Germinal center (tissue), 1 donor: ENCODE measurements at regions not wholly inside any gene's neighbourhood (a gene's known extent, or its start where the extent isn't known, plus 50 kb on each side); places are given as distances from the start of the nearest gene placed in this dataset.
"Not testable (repeated sequence)": the region's sequence is repeated elsewhere in the genome, so short reads cannot be mapped to it uniquely, and the experiment has no call there.

ENCODE experiments used
- DNase-seq: peaks from one replicate; pipeline ENCODE4 v3.0.0; 2012; ENCODE audit warnings: mixed read lengths, low spot score

DNA sequence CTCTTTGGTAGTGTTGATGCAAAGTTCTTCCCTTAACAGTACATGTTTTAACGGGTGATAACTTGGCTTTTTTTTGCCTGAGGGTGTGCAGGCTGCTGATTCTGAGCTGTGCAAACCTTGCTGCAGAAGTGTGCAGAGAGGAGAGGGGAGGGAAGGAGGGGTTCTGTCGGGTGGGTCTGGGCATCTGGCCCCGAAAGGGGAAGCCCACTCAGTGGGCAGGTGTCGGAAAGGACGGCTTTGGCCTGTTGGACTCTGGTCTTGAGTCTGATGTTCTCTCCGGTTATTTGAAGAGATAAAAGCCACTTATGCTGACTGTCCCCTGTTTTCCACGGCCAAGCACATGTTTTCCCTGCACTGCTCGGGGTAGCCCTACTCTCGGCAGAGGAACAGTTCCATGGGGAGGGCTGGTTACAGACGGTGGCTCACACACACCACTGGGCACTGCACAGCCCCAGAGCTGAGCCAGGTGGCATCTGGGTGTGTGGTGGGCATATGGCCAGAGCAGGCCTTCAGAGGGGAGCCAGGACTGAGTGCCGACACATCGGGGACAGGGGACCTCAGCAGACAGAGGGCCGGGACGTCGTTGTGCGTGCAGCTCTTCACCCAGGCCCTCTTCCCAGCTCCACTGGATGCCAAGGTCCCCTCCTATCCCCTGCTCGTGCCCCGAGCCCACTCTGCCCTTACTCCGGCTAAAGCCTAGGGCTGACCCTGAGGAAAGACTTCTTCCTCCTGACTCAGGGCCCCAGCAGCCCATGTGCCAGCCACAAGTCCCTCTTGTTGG, 93.2 kb downstream of the TEX29 start:
- no peak for DNase-seq

DNA sequence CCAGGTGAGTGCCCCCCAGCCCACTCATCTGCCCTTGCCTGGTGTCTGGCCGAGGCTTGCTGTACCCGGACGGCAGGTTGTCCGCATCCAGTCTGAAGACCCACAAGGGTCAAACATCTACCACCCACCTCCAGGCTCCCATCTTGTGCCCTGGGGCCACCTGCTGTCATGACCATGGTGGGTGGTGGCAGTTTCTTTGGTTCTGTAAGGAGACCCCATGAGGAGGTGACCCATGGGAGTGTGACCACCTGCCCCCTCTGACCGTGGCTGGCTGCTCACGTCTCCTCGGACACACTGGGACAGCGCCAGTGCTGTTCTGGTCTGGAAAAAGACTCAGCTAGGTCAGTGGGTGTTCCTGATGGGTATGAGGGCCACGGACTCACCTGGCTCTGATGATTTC, 93.9 kb downstream of the TEX29 start:
- DNase-seq, result no peak

DNA sequence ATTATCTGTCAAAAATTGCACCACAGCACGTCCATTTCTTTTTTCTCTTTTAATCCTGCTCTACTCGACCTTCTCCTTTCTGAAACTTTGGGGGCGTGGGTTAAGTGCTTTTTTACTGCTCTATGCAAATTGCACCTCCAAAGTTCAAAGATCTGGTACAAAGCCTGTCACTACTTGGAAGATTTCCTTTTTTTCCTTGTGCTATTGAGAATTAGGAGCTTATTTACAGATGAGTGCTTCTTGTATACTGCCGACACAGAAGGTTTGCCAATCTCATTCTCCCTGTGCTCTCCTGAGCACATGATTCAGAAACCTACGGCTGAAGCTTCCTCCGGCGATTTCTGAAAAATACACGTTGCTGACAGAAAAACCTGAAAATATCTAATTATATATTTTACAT, 94.8 kb downstream of the TEX29 start:
- DNase-seq, result no peak

DNA sequence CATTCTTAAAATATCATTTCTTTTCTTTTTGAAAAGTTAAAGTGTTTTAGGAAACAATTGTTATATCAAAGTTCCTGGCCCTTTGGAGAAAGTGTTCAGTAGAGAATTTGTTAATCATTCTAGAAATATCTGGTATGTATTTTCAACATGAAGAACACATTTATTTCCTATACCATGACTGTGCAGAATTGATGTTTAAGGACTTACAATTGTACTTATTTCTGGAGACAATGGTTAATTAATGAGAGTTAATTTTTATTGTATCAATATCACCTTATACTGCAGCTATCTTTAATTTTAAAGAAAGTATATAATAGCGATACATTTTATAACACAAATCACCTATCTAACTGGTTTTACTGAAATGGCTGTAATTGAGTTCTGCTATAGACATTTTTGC, 95.3 kb downstream of the TEX29 start:
- no peak for DNase-seq

DNA sequence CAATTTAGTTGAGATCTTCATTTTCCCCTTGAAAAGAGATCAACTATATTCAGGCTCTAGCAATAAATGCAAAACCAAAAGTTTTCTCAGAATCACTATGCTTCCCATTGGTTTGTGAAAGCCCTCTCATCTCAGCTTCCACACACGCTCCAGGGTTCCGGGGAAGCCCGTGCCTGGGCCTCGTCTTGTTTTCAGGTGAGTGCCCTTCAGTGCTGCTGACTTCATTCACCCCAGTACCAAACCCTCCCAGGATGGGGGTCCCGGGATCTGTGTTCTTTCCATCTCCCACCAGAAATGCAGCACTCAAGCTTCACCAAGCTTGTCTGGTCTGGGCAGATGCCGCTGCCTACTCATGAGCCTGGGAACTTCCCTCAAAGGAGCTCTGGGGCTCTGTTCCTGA, 97.7 kb downstream of the TEX29 start:
- DNase-seq, result no peak

DNA sequence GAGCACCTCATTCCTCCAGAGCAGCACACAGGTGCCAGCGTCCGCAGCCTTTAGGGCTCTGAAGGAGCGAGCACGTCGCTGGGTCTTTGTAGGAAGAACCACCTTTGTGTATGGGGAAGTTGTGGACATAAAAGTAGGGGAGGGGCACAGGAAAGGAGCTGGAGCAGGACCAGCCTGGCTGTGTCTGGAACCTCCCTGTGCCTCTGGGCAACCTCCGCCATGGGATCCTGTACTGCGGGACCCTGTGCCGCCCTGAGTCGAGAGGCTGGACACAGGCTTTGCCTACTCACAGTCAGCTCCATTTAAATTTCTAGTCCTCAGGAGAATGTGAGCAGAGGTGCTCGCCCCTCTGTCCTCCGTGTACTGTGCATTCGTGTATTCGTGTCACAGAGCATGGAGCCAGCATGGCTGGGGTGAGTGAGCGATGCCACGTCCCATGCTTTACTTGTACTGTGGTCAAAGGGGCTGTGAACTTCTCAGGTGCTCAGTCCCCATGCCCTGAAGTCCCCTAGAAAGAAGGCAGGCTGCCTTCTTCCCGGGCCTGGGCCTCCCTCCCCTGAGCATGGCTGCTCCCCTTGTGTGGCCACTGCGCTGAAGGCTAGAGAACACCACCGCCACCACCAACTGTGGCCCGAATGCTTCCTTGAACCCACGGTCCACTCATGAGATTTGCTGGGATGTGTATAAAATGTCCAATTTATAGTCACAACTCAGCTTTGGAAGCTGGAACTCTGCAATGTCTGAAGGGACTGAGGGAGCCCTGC, 99.9 kb downstream of the TEX29 start:
- DNase-seq, result no peak

DNA sequence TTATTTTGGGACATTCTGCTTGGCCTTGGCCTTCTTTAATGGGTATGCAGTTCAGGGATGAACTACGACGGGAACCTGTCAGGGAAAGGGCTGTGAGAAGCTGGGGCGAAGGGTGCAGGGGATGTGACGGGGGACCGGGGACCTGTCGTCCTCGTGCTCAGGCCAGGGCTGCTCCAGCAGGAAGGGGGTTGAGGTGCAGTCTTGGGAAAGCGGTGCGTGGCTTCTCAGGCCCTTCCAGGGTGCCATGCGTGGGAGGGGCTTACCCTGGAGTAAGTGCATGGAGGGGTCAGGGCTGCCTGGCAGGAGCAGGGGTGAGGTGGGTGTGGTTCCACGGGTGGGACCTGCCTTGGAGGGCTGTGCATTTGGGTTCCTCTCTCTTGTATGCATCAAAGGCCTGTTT, 100.8 kb downstream of the TEX29 start:
- DNase-seq, result no peak

DNA sequence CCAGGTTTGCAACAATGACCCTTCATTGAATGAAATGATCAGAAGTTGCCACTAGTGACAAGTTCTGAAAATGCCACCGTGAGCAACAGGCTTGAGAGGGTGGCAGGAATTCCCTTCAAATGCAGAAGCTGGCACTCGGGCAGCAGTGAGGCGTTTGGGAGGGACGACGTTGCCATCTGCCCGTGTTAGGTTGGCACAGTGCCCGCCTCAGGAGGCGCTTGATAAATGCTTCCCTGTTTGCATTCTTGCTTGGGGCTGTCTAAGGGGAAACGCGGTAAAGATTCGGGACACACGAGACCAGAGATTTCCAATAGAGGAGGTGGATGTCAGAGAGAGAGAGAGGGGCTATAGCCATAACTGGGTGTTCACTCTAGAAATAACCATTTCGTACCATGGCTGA, 101.9 kb downstream of the TEX29 start:
- no peak for DNase-seq

DNA sequence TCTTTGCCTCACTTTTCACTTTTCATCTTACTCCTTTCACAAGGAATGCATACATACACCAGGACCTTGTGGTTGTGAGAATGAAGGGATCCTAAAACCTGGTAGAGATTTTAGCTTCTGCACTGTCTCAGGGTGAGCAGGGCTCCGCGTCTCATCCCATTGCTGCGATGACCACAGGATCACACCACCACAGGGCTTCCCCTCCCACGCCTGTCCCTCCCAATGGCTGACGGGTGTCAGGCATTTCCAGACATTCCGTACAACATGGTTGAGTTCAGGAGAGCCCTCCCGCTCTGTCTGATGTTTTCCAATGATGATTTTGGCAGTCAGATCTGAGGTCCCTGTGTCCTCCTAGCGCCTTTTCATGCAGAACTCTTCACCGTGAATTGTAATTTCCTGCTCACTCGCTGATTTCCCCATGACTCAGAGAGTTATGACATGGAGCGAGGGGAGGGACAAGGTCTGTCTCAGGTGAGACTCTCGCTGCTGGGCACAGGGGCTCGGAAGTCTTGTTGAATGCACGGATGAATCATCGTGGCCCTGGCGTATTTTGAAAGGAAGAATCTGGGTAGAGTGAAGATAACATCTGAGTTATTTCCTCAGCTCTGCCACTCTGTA, 102.8 kb downstream of the TEX29 start:
- DNase-seq, result no peak

DNA sequence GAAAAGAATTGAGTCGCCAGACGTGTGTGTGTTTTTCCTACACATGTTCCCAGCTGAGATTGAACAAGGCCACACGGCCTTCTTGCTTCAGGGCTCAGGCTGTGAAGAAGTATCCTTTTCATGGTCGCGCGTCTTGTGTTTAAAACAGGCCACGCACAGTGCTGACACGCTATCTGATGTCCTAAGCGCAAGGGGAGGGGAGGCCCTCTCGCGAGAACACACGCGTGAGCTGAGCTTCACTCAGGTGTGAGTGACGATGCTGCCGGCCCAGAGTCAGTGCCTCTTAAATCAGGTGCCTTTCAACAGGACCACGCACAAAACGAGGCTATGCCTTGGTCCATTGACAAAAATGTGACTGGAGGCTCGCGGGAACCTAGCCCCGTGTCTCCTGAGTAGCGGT, 103.7 kb downstream of the TEX29 start:
- no peak for DNase-seq

DNA sequence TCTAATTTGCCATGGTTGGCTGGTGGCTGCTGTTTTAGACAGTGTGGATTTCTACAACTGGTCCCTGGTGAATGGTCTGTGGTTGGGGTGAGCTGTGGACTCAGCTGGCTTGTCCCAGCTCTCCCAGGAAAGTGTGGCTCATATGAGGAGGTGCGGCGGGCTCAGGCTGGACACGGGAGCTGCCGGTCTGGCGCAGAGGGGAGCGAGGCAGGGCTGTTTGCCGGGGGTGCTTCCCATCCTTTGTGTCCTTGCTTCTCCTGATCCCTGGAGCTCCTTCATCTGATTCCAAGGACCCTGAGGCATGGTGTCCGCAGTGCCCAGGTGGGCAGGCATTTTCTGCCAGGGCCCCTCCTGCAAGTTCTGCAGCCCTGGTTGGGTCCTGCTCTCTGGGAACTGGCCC, 104.9 kb downstream of the TEX29 start:
- DNase-seq, result no peak

DNA sequence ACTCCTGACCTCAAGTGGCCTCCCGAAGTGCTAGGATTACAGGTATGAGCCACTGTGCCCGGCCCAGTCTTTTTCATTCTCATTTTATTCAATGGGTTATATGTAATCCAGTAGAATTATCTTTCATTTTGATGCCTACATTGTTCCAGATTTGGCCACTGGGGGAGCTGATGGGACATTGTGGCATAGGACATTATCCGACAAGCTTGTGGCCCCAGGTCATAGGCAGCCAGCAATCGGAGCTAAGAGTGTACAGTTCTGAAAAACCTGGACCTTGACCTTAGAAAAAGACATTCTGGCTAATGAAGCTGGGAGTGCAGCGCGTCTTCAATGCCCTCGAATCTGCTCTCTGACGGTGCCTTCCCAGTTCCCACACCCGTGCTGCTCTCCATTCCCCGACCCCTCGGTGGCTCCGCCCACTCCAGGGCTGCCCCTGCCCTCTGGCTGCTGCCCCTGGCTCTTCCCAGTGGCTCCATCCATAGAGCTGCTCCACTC, 108.7 kb downstream of the TEX29 start:
- peak; percentile 52 for DNase-seq

DNA sequence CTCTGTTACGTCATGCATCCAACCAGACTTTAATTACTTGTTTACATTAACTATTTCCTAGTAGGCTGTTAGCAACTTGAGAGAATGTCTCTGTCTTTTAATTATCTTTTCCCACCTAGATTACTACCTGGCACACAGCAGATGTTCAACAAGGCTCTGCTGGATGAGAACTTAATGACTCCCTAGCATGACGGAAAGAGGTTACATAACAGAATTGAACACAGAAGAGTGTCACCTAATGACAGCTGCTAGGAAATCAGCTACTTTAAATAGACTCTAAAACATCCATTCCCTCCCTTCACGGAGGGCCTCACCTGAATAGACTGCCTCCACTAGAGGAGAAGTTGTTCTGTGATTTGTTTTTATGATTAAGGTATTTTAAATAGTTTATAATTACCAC, 110.8 kb downstream of the TEX29 start:
- DNase-seq, result no peak

DNA sequence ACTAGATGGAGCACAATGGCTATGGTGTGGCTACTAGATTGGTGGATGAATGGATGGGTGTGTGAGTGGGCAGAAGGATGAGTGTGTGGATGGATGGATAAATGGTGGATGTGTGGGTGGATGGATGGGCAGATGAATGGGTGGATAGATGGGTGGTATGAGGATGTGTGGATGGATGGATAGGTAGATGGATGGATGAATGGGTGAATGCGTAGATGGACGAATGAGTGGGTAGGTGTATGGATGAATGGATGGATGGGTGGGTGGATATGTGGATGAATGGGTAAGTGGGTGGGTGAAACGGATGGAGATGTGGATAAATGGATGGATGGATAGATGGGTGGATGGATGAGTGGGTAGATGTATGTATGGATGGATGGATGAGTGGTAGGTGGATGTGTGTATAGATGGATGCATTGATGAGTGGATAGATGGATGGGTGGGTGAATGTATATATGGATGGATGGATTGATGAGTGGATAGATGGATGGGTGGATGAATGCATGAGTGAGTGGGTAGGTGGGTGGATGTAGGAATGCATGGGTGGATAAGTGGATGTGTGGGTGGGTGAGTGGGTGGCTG, 114.2 kb downstream of the TEX29 start:
- DNase-seq, result no peak

DNA sequence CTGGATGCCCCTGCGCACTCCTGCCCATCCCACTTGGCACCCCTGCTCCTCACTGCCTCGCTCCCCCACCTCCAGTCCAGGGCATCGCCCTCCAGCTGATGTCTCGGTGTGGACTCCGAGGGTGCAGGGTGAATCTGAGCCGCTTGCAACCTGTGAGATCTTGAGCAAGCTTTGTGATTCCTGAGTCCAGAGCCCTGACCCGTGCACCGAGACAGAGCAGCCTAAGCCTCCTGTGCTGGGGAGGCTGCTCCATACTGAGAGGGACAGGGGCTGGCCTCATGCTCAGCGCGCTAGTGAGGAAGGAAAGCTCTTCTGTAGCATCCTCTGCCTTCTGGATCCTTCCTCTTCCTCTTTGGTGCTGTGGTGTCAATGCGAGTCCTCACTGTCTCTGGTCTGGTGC, 116.0 kb downstream of the TEX29 start:
- DNase-seq, result no peak

DNA sequence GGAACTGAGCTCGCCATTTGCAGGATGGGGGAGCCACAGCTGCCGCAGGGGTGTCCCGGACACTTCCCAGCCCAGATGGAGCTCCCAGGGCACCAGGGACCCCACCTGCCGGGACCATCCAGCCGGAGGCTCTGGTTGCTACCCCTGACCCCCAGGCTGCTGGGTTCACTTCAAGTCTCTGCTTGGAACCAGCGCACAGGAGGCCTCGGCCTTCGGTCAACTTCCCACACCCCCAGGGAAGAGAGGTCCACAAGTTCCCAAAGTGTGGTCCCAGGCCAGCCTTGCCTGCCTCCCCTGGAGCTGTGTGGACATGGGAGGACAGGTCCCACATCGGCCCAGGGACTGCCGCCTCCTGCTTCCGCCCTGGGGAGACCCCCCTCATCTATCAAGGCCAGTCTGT, 117.0 kb downstream of the TEX29 start:
- DNase-seq, result no peak

DNA sequence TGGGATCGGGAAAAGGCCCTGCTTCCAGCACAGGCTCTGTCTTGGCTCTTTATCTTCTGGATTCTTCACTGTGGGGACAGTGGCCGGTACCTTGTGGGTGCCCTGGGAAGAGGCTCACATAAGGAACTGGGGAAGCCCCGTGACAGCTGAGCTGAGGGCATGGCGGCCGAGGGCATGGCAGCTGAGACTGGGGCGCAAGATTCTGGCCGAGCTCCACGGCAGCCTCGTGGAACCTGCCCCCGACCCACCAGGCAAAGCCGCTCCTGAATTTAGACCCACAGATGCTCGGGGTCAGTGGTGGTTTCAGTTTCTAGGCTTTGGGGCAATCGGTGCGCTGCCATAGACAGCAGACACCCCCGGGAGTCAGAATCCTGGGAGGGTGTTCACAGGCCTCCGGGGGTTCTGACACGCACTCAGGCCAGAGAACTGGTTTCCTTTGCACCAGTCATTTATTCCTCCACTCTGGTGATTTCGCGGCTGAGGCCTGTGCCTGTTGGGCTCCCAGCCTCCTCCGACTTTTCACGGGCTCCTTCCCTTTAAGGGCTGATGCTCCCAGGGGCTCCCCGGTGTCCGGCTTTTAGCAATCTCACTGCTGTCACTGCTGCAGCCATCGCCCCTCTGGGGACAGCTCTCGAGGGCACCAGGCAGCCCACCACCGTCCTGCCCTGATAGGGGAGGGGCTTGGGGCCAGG, 117.6 kb downstream of the TEX29 start:
- DNase-seq, result no peak

DNA sequence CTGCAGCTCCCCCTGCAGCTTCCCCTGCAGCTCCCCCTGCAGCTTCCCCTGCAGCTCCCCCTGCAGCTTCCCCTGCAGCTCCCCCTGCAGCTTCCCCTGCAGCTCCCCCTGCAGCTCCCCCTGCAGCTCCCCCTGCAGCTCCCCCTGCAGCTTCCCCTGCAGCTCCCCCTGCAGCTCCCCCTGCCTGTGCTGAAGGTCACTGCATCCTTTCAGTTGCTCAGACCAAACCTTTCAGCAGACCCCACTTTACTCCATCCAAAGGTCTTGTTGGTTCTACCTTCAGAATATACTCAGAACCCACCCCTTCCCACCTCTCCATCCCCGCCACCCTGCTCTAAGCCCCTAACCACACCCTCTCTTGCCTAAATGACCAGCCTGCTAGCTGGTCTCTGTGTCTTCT, 120.0 kb downstream of the TEX29 start:
- not testable (repeated sequence) for DNase-seq

DNA sequence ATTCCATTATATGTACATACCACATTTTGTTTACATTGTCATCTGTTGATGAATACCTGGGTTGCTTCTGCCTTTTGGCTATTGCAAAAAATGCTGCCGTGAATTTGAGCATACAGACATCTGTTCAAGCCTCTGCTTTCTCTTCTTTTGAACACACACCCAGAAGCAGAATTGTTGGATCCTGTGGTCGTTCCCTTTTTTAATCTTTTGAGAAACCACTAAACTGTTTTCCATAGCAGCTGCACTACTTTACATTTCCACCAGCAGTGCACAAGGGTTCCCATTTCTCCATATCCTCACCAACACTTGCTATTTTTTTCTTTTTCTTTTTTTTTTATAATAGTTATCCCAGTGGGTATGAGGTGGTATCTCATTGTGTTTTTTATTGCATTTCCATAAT, 123.5 kb downstream of the TEX29 start:
- no peak for DNase-seq

DNA sequence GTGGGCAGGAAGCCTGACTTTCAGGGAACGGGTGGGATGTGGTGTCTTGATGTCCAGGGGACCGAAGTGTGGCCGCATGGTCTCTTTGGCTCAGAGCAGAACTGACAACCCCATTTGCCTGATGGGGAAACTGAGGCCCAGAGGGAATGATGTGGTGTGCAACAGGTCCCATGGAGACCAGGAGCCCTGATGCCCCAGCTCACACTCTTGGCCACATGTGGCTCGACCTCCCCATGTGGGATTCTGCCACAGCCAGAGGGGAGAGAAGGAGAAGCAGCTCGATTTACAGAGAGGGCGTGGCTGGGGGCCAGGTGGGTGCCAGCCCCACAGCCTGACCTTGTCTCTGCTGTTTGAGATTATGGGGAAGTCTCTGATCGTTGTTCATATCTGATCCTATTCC, 128.1 kb downstream of the TEX29 start:
- DNase-seq, result no peak

DNA sequence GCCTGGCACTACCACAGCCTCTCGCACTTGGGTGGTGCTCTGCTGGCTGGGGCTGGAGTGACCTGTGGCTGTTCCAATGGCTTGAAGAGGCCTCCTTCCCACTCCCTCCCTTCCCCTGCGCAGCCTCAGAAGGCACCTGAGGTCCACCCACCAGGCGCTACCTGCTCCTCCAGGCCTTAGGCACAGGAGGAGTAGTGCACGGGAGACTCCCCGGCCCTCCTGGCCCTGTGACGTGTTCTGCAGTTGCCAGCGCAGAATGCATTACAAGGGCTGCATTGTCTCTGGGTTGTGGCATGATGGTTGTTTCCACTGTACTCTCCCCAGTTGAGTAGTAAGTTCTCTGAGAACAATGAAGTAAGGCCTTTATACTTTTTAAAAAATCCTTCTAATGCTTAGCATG, 128.6 kb downstream of the TEX29 start:
- no peak for DNase-seq

DNA sequence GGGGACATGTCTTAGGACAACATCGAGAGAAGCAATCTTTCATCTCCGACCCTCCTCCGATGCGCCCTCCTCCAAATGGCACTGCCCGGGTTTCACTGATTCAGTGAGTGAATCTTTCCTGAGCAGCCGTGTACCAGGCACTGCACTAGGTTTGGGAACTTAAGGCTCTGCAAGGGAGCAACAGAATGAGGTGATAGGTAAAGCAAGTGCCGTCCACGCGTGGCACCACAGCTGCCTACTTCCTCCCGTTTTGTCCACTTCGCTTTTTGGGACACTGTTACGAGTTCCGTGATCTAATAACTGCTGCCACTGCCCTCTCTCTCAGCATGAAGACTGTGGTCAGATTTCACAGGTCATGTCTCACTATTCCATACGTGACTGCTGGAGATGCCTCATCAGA, 131.0 kb downstream of the TEX29 start:
- DNase-seq, result no peak
